Islet precursor cell (in vitro differentiated cells): ENCODE measurements at regions not wholly inside any gene's neighbourhood (a gene's known extent, or its start where the extent isn't known, plus 50 kb on each side); places are given as distances from the start of the nearest gene placed in this dataset.

Experiments
- DNase-seq: peaks from one replicate; pipeline ENCODE4 v3.0.0-alpha.2; 2018

- DNase-seq: no peak
These were observed 104.0 kb upstream of the WNT4 start for GRCh38 chr1:22246755-22247480.

GRCh38 chr1:22247527-22248245 is 104.8 kb upstream of the WNT4 start:
- no peak for DNase-seq

DNA sequence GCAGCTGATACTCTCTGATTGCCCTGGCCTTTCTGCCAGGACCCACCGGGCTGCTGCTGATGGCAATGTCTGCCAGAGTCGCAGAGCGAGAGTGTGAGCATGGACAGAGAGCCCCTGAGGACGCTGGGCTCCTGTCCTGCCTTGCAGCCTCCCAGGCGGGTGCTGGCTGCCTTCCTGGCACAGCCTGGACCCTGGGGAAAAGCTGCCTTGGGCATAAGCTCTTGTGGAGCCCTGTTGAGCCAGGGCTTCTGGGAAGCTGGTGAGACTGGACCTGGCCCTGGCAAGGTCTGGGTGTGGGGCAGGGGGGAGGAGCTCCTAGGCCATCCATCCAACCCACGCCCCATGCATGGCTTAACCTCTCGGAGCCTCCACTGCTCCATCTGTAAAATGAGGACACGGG is 105.8 kb upstream of the WNT4 start:
- no peak for DNase-seq

GRCh38 chr1:22249928-22250680 is 107.2 kb upstream of the WNT4 start:
- no peak for DNase-seq

GRCh38 chr1:22250724-22251123 is 107.8 kb upstream of the WNT4 start:
- DNase-seq: peak; percentile 96

DNA sequence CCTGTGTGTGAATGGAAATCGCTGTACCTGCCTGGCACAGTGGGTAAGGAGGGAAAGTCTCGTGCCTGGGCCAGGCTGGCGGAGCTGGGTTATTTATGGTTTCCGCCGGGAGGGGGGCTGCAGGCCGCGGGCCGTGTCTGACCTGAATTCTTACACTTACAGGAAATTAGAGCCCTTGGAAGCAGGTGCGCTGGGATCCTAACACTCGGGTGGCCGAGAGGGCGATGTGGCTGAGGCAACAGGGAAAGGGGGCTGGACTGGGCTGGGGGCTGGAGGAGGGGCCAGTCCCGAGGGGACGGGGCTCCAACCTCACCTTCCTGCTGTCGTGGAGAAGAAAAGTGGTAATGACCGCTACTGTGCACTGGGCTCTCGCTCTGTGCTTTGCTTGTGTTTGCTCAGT is 109.4 kb upstream of the WNT4 start:
- DNase-seq: no peak

- DNase-seq: no peak
These were observed 110.3 kb upstream of the WNT4 start for GRCh38 chr1:22253012-22253790.

DNA sequence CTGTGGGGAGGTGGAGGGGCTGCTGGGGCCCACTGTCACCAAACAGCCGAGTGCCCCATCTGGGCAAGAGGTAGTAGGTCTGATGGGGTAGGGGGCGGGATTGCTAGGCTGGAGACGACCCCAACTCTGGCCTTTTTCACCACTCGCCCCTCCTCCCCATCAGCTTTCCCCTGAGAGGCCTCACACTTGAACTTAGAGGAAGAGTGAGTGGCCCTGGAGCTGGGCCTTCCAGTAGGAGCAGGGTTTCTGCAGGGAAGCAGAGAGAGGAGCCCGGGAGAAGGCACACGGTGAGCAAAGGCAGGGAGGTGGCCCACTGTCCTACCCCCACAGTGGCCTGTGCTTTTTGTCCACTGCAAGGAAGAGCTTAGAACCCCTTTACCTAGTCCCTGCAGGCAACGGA is 111.9 kb upstream of the WNT4 start:
- DNase-seq: no peak

GRCh38 chr1:22255341-22256212 is 112.7 kb upstream of the WNT4 start:
- no peak for DNase-seq

DNA sequence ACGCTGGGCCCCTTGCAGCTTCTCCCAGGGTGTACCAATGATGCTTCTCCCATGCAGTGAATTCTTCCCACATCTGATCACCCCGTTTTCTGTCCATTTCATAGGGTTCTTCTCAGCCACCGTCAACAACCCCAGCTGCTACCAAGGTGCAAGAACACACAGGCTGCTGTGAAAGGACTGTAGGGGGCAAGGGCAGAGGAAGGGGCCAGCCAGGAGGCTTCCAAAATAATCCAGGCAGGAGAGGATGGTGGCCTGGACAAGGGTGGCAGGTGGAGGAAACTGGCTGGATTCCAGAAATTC is 113.3 kb upstream of the WNT4 start:
- DNase-seq: no peak

GRCh38 chr1:22257290-22258275 is 114.7 kb upstream of the WNT4 start:
- DNase-seq: no peak

- no peak for DNase-seq
These were observed 115.8 kb upstream of the WNT4 start for GRCh38 chr1:22258698-22259097.

GRCh38 chr1:22259551-22260282 is 116.8 kb upstream of the WNT4 start:
- peak; percentile 85 for DNase-seq

DNA sequence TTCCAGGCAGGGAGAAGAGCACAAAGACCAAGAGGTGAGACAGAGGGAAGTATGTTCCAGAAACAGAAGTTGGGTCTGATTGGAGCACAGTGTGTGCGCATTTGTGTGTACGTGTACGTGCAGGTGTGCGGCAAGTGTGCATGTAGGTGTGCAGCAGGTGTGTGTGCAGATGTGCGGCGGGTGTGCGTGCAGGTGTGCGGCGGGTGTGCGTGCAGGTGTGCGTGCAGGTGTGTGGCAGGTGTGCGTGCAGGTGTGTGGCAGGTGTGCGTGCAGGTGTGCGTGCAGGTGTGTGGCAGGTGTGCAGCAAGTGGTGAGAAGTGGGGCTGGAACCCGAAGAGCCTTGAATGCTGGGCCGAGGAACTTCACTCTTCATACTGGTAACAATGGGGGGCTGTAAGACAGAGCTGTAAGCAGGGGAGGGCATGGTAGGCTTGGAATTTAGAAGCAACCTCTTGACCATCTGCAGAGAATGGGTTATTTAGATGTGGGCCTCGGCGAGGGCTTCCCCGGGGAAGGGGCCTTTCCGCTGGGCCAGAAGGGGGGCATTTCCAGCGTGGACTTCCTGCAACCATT is 118.0 kb upstream of the WNT4 start:
- no peak for DNase-seq

GRCh38 chr1:22261580-22261979 is 118.7 kb upstream of the WNT4 start:
- DNase-seq: no peak

DNA sequence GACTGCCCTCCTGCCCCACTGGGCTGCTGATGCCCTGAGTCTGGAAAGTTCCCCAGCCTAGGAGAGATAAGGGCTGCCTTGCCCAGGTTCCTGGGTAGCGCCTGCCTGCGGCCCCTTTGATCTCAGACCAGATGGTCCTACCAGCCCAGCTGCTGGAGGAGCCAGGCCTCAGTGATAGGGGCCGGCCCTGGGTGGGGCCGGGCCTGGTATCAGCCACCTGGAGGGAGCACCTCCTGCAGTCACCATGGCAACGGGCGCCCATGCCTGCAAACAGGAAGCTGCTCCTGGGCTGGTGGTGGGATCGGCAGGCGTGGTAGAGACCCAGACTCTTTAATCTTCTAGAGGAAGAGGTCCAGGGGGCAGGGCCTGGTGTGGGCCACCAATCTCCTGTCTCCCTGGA is 119.7 kb upstream of the WNT4 start:
- DNase-seq: peak; percentile 70

GRCh38 chr1:22263359-22263758 is 120.5 kb upstream of the WNT4 start:
- DNase-seq: no peak

GRCh38 chr1:22264464-22265341 is 121.8 kb upstream of the WNT4 start:
- peak; percentile 85 for DNase-seq

DNA sequence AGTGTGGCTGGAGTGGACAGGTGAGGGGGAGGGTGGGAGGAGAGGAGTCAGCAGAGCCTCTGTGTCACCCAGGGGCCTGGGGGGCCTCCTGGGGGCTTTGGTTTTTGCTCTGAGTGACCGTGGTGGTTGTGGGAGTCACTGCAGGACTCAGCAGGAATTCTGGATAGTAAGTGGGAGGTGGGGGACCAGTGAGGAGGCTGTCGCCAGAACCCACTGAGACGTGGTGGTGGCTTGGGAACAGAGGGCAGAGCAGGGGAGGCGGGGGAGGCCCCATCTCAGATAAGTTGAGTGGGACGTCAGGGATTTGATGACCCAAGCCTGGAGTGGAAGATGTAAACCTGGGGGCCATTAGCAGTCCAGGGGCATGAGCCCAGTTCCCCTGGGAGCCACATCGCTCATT is 123.2 kb upstream of the WNT4 start:
- no peak for DNase-seq
